Chondrocyte (in vitro differentiated cells): ENCODE measurements at regions not wholly inside any gene's neighbourhood (a gene's known extent, or its start where the extent isn't known, plus 50 kb on each side); places are given as distances from the start of the nearest gene placed in this dataset.

ENCODE experiments used
- DNase-seq: peaks from one replicate; pipeline ENCODE4 v3.0.0; 2021; ENCODE audit warnings: mixed read lengths, low spot score
- H3K27ac Mint-ChIP-seq: one replicate; pipeline ENCODE4 v1.8.0; 2021; ENCODE audit warnings: mild to moderate bottlenecking, moderate library complexity, mixed read lengths; ENCODE audit not compliant: unreplicated experiment
- H3K27me3 Mint-ChIP-seq: 2 replicates; pipeline ENCODE4 v1.8.0; 2021; ENCODE audit warnings: low read depth, mixed read lengths
- H3K36me3 Mint-ChIP-seq: 2 replicates; pipeline ENCODE4 v1.8.0; 2021; ENCODE audit warnings: low read depth, mixed read lengths
- H3K4me1 Mint-ChIP-seq: 2 replicates; pipeline ENCODE4 v1.8.0; 2021; ENCODE audit warnings: low read depth, mild to moderate bottlenecking, mixed read lengths
- H3K4me3 Mint-ChIP-seq: one replicate; pipeline ENCODE4 v1.8.0; 2021; ENCODE audit warnings: mild to moderate bottlenecking, moderate library complexity, mixed read lengths; ENCODE audit not compliant: unreplicated experiment
- H3K9me3 Mint-ChIP-seq: 2 replicates; pipeline ENCODE4 v1.8.0; 2021; ENCODE audit warnings: low read depth, mixed read lengths
- CTCF ChIP-seq: fragments of 200-600 bp; sonication (generic); IDR thresholded peaks from 2 replicates; pipeline ENCODE4 v1.5.0; 2021; ENCODE audit warnings: antibody characterized with exemption, mild to moderate bottlenecking, moderate library complexity

DNA sequence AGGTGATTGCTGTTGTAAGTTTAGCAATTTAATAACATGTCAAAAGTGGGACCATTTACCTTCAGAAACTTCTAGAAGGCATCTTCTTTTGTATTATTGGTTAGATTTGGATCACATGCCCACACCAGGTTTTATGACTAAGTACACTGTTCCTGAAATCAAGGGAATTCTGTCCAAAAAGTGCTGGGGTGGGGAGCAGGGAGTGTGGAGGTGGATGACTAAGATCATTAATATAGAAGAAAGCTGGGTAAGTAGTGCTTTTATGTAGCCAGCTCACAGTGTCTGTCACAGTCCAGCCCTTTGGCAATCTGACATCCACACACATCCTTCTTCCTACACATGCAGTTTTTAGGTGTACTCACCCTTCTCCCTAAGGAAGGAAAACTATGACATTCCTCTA, 120.0 kb downstream of the TMCO5A start:
- DNase-seq, result no peak
- no peaks in the 10 kb centered on the region for H3K36me3 Mint-ChIP-seq
- no peaks in the 10 kb centered on the region for H3K27me3 Mint-ChIP-seq
- no peak for TF ChIP-seq CTCF
- peaks cover 52% of the 10 kb centered on the region for H3K4me1 Mint-ChIP-seq
- no peak overlapping the region for H3K4me3 Mint-ChIP-seq
- H3K9me3 Mint-ChIP-seq, result no peaks in the 10 kb centered on the region
- H3K27ac Mint-ChIP-seq, result no peak overlapping the region

GRCh38 chr15:38058596-38059075, 124.2 kb downstream of the TMCO5A start:
- Mint-ChIP-seq H3K36me3 (no peaks in the 10 kb centered on the region), H3K9me3 (no peaks in the 10 kb centered on the region), H3K27ac (peak overlapping the region; percentile 58), H3K27me3 (no peaks in the 10 kb centered on the region), H3K4me3 (no peak overlapping the region), H3K4me1 (peaks cover 61% of the 10 kb centered on the region)
- no peak for TF ChIP-seq CTCF
- DNase-seq, result no peak

GRCh38 chr15:38059665-38060064, 125.2 kb downstream of the TMCO5A start:
- DNase-seq, result no peak
- no peak for TF ChIP-seq CTCF
- H3K27ac Mint-ChIP-seq, result peak overlapping the region; percentile 62

GRCh38 chr15:38061856-38062649, 127.6 kb downstream of the TMCO5A start:
- Mint-ChIP-seq H3K9me3 (no peaks in the 10 kb centered on the region), H3K4me3 (peak overlapping the region; percentile 39), H3K36me3 (no peaks in the 10 kb centered on the region), H3K27ac (peak overlapping the region; percentile 78), H3K4me1 (peaks cover 63% of the 10 kb centered on the region), H3K27me3 (no peaks in the 10 kb centered on the region)
- no peak for TF ChIP-seq CTCF
- DNase-seq, result no peak

More at GRCh38 chr15:38059665-38060064, 125.2 kb downstream of the TMCO5A start:
- Mint-ChIP-seq H3K27me3 (no peaks in the 10 kb centered on the region), H3K4me1 (peaks cover 61% of the 10 kb centered on the region), H3K9me3 (no peaks in the 10 kb centered on the region), H3K36me3 (no peaks in the 10 kb centered on the region), H3K4me3 (no peak overlapping the region)

DNA sequence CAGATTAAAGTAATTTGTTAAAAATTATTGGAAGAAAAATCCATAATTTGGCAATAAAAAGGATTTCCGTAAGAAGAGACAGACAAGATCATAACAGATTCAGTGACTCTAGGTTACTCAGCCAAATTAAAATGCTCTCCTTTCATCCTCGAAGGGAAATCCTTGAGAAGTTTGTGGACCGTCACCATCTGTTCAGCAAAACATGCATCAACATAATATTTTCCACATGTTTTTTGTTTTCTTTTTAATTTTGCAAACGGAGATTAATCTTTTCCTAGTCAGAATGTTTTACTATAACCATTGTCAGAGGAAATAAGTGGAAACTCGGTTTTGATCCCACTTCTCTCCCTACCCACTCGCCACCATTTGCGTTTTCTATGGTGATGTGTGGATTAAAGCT, 128.3 kb downstream of the TMCO5A start:
- DNase-seq, result no peak
- Mint-ChIP-seq H3K27me3 (no peaks in the 10 kb centered on the region), H3K9me3 (no peaks in the 10 kb centered on the region), H3K27ac (peak overlapping the region; percentile 78), H3K4me1 (peaks cover 62% of the 10 kb centered on the region), H3K36me3 (no peaks in the 10 kb centered on the region), H3K4me3 (no peak overlapping the region)
- TF ChIP-seq CTCF, result no peak
